ENCODE measurements at regions not wholly inside any gene's neighbourhood (a gene's known extent, or its start where the extent isn't known, plus 50 kb on each side); places are given as distances from the start of the nearest gene placed in this dataset.

DNA sequence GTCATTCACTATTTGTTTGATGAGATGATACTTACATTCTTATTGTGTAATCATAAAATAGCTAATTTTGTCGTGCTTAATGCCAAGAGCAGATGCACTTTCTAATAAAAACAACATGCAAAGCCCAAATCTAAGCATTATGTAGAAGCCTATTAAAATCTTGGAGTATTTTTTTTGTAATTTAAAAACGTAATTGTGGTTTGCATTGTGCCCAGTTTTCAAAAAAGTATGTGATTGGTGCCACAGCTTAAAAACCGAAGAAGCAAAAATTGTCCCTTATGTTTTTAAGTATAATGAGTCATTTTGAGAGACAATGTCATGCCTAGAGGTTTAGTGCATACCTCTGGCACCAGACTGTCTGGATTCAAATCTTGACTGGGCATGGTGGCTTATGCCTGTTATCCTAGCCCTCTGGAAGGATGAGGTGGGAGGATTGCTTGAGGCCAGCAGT, 464.8 kb upstream of the RGS6 start:
- TF ChIP-seq, protein P1, sequence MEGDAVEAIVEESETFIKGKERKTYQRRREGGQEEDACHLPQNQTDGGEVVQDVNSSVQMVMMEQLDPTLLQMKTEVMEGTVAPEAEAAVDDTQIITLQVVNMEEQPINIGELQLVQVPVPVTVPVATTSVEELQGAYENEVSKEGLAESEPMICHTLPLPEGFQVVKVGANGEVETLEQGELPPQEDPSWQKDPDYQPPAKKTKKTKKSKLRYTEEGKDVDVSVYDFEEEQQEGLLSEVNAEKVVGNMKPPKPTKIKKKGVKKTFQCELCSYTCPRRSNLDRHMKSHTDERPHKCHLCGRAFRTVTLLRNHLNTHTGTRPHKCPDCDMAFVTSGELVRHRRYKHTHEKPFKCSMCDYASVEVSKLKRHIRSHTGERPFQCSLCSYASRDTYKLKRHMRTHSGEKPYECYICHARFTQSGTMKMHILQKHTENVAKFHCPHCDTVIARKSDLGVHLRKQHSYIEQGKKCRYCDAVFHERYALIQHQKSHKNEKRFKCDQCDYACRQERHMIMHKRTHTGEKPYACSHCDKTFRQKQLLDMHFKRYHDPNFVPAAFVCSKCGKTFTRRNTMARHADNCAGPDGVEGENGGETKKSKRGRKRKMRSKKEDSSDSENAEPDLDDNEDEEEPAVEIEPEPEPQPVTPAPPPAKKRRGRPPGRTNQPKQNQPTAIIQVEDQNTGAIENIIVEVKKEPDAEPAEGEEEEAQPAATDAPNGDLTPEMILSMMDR (IDR thresholded peaks at IDR 0.05 in 8 of 11, conservative IDR thresholded peaks at IDR 0.05 in 3 of 11) = no peak
- TF ChIP-seq POLR2A (IDR thresholded peaks at IDR 0.05) = no peak
- TF ChIP-seq POLR2AphosphoS5 (IDR thresholded peaks at IDR 0.05) = no peak
- 79 to 86% (median 84%) methylated on average over 3 of the region's 3 CpGs for WGBS, 5 donors

GRCh38 chr14:71468701-71469100, 463.5 kb upstream of the RGS6 start:
- no peak overlapping the region for H3K4me3 ChIP-seq
- H3K4me1 ChIP-seq = peaks cover 0 to 20% (median 6%) of the 10 kb centered on the region in 6 donors
- TF ChIP-seq POLR2AphosphoS5 (IDR thresholded peaks at IDR 0.05) = no peak
- TF ChIP-seq, protein P1 (IDR thresholded peaks at IDR 0.05 in 8 of 11, conservative IDR thresholded peaks at IDR 0.05 in 3 of 11) = no peak
- no peak for TF ChIP-seq POLR2A (IDR thresholded peaks at IDR 0.05)
- intact Hi-C loops (cut with DNase I; ENCODE audit: low total_unique reads) = no loop called here
- peaks cover 0 to 10% (median 0%) of the 10 kb centered on the region in 6 donors for H3K36me3 ChIP-seq
- 86 to 96% (median 89%) methylated on average over 1 of the region's 1 CpG for WGBS, 5 donors
- peaks cover 0 to 10% (median 2%) of the 10 kb centered on the region in 8 donors for H3K9me3 ChIP-seq
- no peak for DNase-seq
- H3K27me3 ChIP-seq (replicated peaks in 1 of 7) = no peaks in the 10 kb centered on the region
- no peak overlapping the region for H3K27ac ChIP-seq

More for the DNA sequence above, 464.8 kb upstream of the RGS6 start:
- Histone ChIP-seq H3K9me3 (peaks cover 0 to 20% (median 5%) of the 10 kb centered on the region in 8 donors), H3K36me3 (peaks cover 0 to 12% (median 0%) of the 10 kb centered on the region in 6 donors), H3K4me3 (no peak overlapping the region), H3K27me3 (replicated peaks in 1 of 7) (no peaks in the 10 kb centered on the region), H3K27ac (no peak overlapping the region), H3K4me1 (peaks cover 0 to 9% (median 3%) of the 10 kb centered on the region in 6 donors)
- intact Hi-C loops (cut with DNase I; ENCODE audit: low total_unique reads) = no loop called here
- no peak for DNase-seq

DNA sequence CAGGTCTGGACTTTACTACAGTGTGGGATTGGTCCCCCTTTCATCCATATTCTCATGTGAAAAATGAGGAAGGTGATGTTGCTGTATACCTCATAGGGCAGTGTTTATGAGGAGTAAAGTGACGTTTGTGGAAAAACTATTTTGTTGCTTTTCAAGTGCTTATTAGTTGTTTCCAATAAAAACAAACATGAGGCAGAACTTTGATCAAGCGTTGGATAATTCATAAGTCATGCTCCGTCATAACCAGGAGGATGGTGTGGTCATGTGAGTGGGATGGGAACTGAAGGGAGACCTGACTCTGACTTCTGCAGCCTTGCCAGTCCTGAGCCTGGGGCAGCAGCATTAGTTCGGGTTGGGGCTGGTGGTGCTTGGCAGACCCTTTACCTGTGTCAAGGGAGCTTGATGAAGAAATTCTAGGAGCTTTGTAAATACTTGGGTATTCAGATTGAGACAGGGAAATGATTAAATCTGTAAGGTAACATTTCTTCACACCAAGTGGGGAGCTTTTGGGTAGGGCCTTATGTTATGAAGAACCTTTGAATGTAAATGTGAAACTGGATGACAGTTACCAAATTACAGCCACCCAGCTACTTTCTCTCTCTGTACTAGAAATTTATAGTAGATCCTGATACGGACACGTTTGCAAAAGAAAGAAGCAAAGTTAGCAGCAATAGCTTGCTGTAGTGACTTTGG, 462.4 kb upstream of the RGS6 start:
- H3K27ac ChIP-seq = no peak overlapping the region
- TF ChIP-seq, protein P1 (IDR thresholded peaks at IDR 0.05 in 8 of 11, conservative IDR thresholded peaks at IDR 0.05 in 3 of 11) = no peak
- TF ChIP-seq POLR2AphosphoS5 (IDR thresholded peaks at IDR 0.05) = no peak
- TF ChIP-seq POLR2A (IDR thresholded peaks at IDR 0.05) = no peak
- H3K36me3 ChIP-seq = peaks cover 0 to 4% (median 0%) of the 10 kb centered on the region in 6 donors
- intact Hi-C loops (cut with DNase I; ENCODE audit: low total_unique reads) = no loop called here
- H3K9me3 ChIP-seq = peaks cover 0 to 3% (median 0%) of the 10 kb centered on the region in 8 donors
- no peak for DNase-seq
- H3K27me3 ChIP-seq (replicated peaks in 1 of 7) = no peaks in the 10 kb centered on the region
- H3K4me3 ChIP-seq = no peak overlapping the region
- H3K4me1 ChIP-seq = peaks cover 0 to 31% (median 13%) of the 10 kb centered on the region in 6 donors
- WGBS, 5 donors = 75 to 89% (median 83%) methylated on average over 6 of the region's 6 CpGs

DNA sequence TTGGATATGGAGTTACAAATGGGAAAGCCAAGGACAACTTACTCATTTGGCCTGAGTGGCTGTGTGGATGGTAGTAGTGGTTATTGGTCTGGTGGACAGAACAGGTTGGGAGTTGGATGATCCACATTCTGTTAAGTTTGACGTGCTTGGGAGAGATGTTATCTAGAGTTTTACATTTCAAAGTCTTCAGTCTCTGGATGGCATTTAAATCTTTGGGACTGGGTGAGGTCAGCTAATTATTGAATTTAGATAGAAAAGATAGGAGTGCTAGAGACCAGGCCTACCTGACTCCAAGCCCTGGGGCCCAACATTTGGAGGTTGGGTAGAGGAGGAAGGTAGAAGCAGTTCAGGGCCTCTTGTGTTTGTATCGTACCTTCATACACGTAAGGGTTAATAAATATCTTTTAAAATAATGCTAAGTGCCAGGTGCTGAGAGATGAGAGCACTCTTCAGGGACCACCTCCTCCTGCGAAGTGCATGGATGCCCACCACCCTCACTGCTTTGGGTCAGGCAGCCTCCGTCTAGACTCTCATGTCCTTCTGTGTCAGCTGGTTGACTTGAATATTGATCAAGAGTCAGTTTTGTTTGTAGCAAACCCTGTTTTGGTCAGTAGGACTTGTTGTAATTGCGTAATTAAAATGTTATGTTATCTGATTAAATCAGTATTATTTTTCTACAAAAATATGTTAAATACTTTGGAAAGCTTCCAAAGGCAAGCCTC, 460.4 kb upstream of the RGS6 start:
- 88 to 96% (median 92%) methylated on average over 6 of the region's 6 CpGs for WGBS, 5 donors

More for the DNA sequence above, 460.4 kb upstream of the RGS6 start:
- Histone ChIP-seq H3K9me3 (peaks cover 0 to 3% (median 0%) of the 10 kb centered on the region in 8 donors), H3K36me3 (no peaks in the 10 kb centered on the region), H3K27me3 (replicated peaks in 1 of 7) (no peaks in the 10 kb centered on the region), H3K27ac (peak overlapping the region in 1 of 8 donors; percentile 4), H3K4me3 (no peak overlapping the region), H3K4me1 (peaks cover 0 to 46% (median 20%) of the 10 kb centered on the region in 6 donors)
- TF ChIP-seq, protein P1 (IDR thresholded peaks at IDR 0.05 in 8 of 11, conservative IDR thresholded peaks at IDR 0.05 in 3 of 11) = no peak
- TF ChIP-seq POLR2A (IDR thresholded peaks at IDR 0.05) = no peak
- intact Hi-C loops (cut with DNase I; ENCODE audit: low total_unique reads) = no loop called here
- DNase-seq = no peak
